MM.1S (cell line): ENCODE measurements at regions not wholly inside any gene's neighbourhood (a gene's known extent, or its start where the extent isn't known, plus 50 kb on each side); places are given as distances from the start of the nearest gene placed in this dataset.

Experiments
- DNase-seq: peaks from one replicate; pipeline ENCODE4 v3.0.0-alpha.2; 2015
- H2AFZ ChIP-seq: fragments of 300-600 bp; sonication (generic); 2 replicates; pipeline ENCODE4 v1.6.0; 2016; ENCODE audit warnings: antibody characterized with exemption, low read length
- H3F3A ChIP-seq: fragments of 300-600 bp; sonication (generic); 2 replicates; pipeline ENCODE4 v1.6.1; 2016; ENCODE audit warnings: mild to moderate bottlenecking, antibody characterized with exemption, low read length, moderate library complexity, mixed read lengths; ENCODE audit not compliant: insufficient read depth
- H3K27ac ChIP-seq: fragments of 300-600 bp; sonication (generic); 2 replicates; pipeline ENCODE4 v1.5.1; 2016; ENCODE audit warnings: mild to moderate bottlenecking, low read length
- H3K27me3 ChIP-seq: fragments of 300-600 bp; sonication (generic); replicated peaks from 2 replicates; pipeline ENCODE4 v1.6.0; 2016; ENCODE audit warnings: low read length; ENCODE audit not compliant: insufficient read depth
- H3K36me3 ChIP-seq: fragments of 300-600 bp; sonication (generic); replicated peaks from 2 replicates; pipeline ENCODE4 v1.6.1; 2016; ENCODE audit warnings: mild to moderate bottlenecking, low read length, mixed read lengths; ENCODE audit not compliant: insufficient read depth
- H3K4me1 ChIP-seq: fragments of 300-600 bp; sonication (generic); 2 replicates; pipeline ENCODE4 v1.6.1; 2016; ENCODE audit warnings: low read length, mixed read lengths
- H3K4me2 ChIP-seq: fragments of 300-600 bp; sonication (generic); 2 replicates; pipeline ENCODE4 v1.6.0; 2016; ENCODE audit warnings: low read depth, low read length
- H3K4me3 ChIP-seq: fragments of 300-600 bp; sonication (generic); 2 replicates; pipeline ENCODE4 v1.5.1; 2016; ENCODE audit warnings: low read length, mixed read lengths
- H3K79me2 ChIP-seq: fragments of 300-600 bp; sonication (generic); 2 replicates; pipeline ENCODE4 v1.6.1; 2016; ENCODE audit warnings: mixed run types, low read length, mixed read lengths
- H3K9ac ChIP-seq: fragments of 300-600 bp; sonication (generic); 2 replicates; pipeline ENCODE4 v1.6.1; 2016; ENCODE audit warnings: low read length, mixed read lengths
- H3K9me2 ChIP-seq: fragments of 300-600 bp; sonication (generic); replicated peaks from 2 replicates; pipeline ENCODE4 v1.6.1; 2016; ENCODE audit warnings: mild to moderate bottlenecking, low read length, mixed read lengths; ENCODE audit not compliant: insufficient read depth
- H3K9me3 ChIP-seq: fragments of 300-600 bp; sonication (generic); replicated peaks from 2 replicates; pipeline ENCODE4 v1.6.1; 2016; ENCODE audit warnings: mild to moderate bottlenecking, low read length, mixed read lengths; ENCODE audit not compliant: insufficient read depth
- H4K20me1 ChIP-seq: fragments of 300-600 bp; sonication (generic); 2 replicates; pipeline ENCODE4 v1.6.1; 2016; ENCODE audit warnings: mild to moderate bottlenecking, low read length, moderate library complexity, mixed read lengths; ENCODE audit not compliant: insufficient read depth
- EZH2 ChIP-seq: fragments of 300-600 bp; sonication (generic); optimal IDR thresholded peaks from 2 replicates; pipeline ENCODE3; 2017; ENCODE audit warnings: low read depth, mild to moderate bottlenecking, antibody characterized with exemption, low read length, mixed read lengths
- EZH2phosphoT487 ChIP-seq: fragments of 300-600 bp; sonication (generic); IDR thresholded peaks from 2 replicates; pipeline ENCODE4 v1.6.1; 2018; ENCODE audit warnings: antibody characterized with exemption, low read length
- TF ChIP-seq, protein P1 (sequence below): fragments of 300-600 bp; sonication (generic); IDR thresholded peaks from 2 replicates; pipeline ENCODE4 v1.5.1; 2016; ENCODE audit warnings: antibody characterized with exemption, low read length, mixed read lengths

GRCh38 chr6:169388395-169389166 lies 134.9 kb upstream of the THBS2 start:
- Histone ChIP-seq H3K9me2 (no peaks in the 10 kb centered on the region), H3K36me3 (no peaks in the 10 kb centered on the region), H3K9me3 (no peaks in the 10 kb centered on the region), H3K4me1 (no peaks in the 10 kb centered on the region; the same call in 1 of the 2 replicates), H3K4me2 (no peak overlapping the region), H3K9ac (no peak overlapping the region), H3K79me2 (no peaks in the 10 kb centered on the region), H4K20me1 (no peaks in the 10 kb centered on the region), H3K27ac (no peak overlapping the region), H3F3A (no peaks in the 10 kb centered on the region), H2AFZ (no peak overlapping the region), H3K27me3 (no peaks in the 10 kb centered on the region), H3K4me3 (no peak overlapping the region)
- TF ChIP-seq, protein P1, sequence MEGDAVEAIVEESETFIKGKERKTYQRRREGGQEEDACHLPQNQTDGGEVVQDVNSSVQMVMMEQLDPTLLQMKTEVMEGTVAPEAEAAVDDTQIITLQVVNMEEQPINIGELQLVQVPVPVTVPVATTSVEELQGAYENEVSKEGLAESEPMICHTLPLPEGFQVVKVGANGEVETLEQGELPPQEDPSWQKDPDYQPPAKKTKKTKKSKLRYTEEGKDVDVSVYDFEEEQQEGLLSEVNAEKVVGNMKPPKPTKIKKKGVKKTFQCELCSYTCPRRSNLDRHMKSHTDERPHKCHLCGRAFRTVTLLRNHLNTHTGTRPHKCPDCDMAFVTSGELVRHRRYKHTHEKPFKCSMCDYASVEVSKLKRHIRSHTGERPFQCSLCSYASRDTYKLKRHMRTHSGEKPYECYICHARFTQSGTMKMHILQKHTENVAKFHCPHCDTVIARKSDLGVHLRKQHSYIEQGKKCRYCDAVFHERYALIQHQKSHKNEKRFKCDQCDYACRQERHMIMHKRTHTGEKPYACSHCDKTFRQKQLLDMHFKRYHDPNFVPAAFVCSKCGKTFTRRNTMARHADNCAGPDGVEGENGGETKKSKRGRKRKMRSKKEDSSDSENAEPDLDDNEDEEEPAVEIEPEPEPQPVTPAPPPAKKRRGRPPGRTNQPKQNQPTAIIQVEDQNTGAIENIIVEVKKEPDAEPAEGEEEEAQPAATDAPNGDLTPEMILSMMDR: no peak
- no peak for TF ChIP-seq EZH2
- no peak for TF ChIP-seq EZH2phosphoT487
- DNase-seq: no peak

DNA sequence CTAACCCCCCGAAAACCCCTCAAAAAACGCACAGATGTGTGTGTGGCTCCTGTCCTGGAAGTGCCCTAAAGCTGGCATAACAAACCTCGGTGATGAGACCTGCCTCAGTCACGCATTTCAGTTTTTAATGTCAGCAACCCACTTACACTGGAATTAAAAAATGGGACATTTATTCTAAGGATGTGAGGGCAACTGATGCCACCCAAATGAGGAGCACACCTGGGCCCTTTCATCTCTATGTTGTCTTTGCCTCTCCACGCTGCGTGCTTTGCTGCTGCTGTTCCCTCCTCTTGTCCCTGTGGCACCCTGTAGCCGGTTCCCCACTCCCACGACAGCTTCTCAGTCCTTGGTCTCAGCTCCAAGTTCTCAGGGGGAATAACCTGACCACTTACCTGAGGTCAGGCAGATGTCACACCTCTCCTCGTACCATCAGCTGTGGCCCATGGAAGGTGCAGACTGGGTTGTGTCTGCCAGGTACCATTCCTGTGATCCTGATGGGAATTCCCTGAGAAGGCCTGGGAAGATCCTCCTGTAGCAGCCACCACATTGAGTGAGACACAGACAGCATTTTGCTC lies 134.2 kb upstream of the THBS2 start:
- no peak overlapping the region for H3K4me3 ChIP-seq
- H3F3A ChIP-seq: no peaks in the 10 kb centered on the region
- H3K4me1 ChIP-seq: no peaks in the 10 kb centered on the region; the same call in 1 of the 2 replicates
- H3K27ac ChIP-seq: no peak overlapping the region
- H3K9ac ChIP-seq: no peak overlapping the region
- H2AFZ ChIP-seq: no peak overlapping the region
- no peaks in the 10 kb centered on the region for H4K20me1 ChIP-seq
- H3K36me3 ChIP-seq: no peaks in the 10 kb centered on the region
- no peaks in the 10 kb centered on the region for H3K79me2 ChIP-seq
- no peak overlapping the region for H3K4me2 ChIP-seq
- no peaks in the 10 kb centered on the region for H3K9me2 ChIP-seq
- H3K9me3 ChIP-seq: no peaks in the 10 kb centered on the region
- DNase-seq: no peak
- TF ChIP-seq, protein P1: no peak
- TF ChIP-seq EZH2phosphoT487 (no peak), EZH2 (no peak)
- no peaks in the 10 kb centered on the region for H3K27me3 ChIP-seq

GRCh38 chr6:169386411-169387057 lies 132.9 kb upstream of the THBS2 start:
- no peaks in the 10 kb centered on the region for H3K79me2 ChIP-seq
- no peak overlapping the region for H3K9ac ChIP-seq
- H2AFZ ChIP-seq: no peak overlapping the region

More at GRCh38 chr6:169386411-169387057, 132.9 kb upstream of the THBS2 start:
- Histone ChIP-seq H3K36me3 (no peaks in the 10 kb centered on the region), H3K4me2 (no peak overlapping the region), H4K20me1 (no peaks in the 10 kb centered on the region), H3K27me3 (no peaks in the 10 kb centered on the region), H3K9me2 (no peaks in the 10 kb centered on the region), H3K4me1 (no peaks in the 10 kb centered on the region; the same call in 1 of the 2 replicates), H3K9me3 (no peaks in the 10 kb centered on the region), H3K4me3 (no peak overlapping the region), H3K27ac (no peak overlapping the region), H3F3A (no peaks in the 10 kb centered on the region)
- DNase-seq: no peak
- TF ChIP-seq, protein P1: no peak
